Ecto neural progenitor cell (in vitro differentiated cells): ENCODE measurements at regions not wholly inside any gene's neighbourhood (a gene's known extent, or its start where the extent isn't known, plus 50 kb on each side); places are given as distances from the start of the nearest gene placed in this dataset.
"Not testable (repeated sequence)": the region's sequence is repeated elsewhere in the genome, so short reads cannot be mapped to it uniquely, and the experiment has no call there.

Source experiments
- DNase-seq: peaks from one replicate; pipeline ENCODE4 v3.0.0-alpha.2; 2018; ENCODE audit warnings: low spot score

- DNase-seq, result no peak
Measured at GRCh38 chr3:150242220-150242936, 165.7 kb upstream of the TSC22D2 start.

GRCh38 chr3:150240891-150241290, 167.2 kb upstream of the TSC22D2 start:
- no peak for DNase-seq

- no peak for DNase-seq
Measured at GRCh38 chr3:150239766-150240165, 168.3 kb upstream of the TSC22D2 start.

GRCh38 chr3:150238995-150239619, 169.0 kb upstream of the TSC22D2 start:
- no peak for DNase-seq

- no peak for DNase-seq
Measured at GRCh38 chr3:150238048-150238802, 169.9 kb upstream of the TSC22D2 start.

GRCh38 chr3:150237490-150237889, 170.6 kb upstream of the TSC22D2 start:
- DNase-seq, result no peak

- no peak for DNase-seq
Measured at GRCh38 chr3:150236316-150237082, 171.6 kb upstream of the TSC22D2 start.

GRCh38 chr3:150235799-150236198, 172.3 kb upstream of the TSC22D2 start:
- DNase-seq, result no peak

- DNase-seq, result no peak
Measured at GRCh38 chr3:150232992-150233451, 175.1 kb upstream of the TSC22D2 start.

GRCh38 chr3:150230037-150230436, 178.1 kb upstream of the TSC22D2 start:
- no peak for DNase-seq

- not testable (repeated sequence) for DNase-seq
Measured at GRCh38 chr3:150228626-150229025, 179.5 kb upstream of the TSC22D2 start.

GRCh38 chr3:150227839-150228238, 180.3 kb upstream of the TSC22D2 start:
- DNase-seq, result peak; percentile 79

GRCh38 chr3:150225986-150226385, 182.1 kb upstream of the TSC22D2 start:
- DNase-seq, result no peak

GRCh38 chr3:150223558-150223957, 184.5 kb upstream of the TSC22D2 start:
- DNase-seq, result no peak

- no peak for DNase-seq
Measured at GRCh38 chr3:150222691-150223489, 185.2 kb upstream of the TSC22D2 start.

- no peak for DNase-seq
Measured at GRCh38 chr3:150221904-150222523, 186.1 kb upstream of the TSC22D2 start.

GRCh38 chr3:150220799-150221198, 187.3 kb upstream of the TSC22D2 start:
- no peak for DNase-seq

GRCh38 chr3:150220041-150220440, 188.1 kb upstream of the TSC22D2 start:
- no peak for DNase-seq

GRCh38 chr3:150218841-150219240, 189.3 kb upstream of the TSC22D2 start:
- no peak for DNase-seq

GRCh38 chr3:150218236-150218635, 189.9 kb upstream of the TSC22D2 start:
- DNase-seq, result no peak

- no peak for DNase-seq
Measured at GRCh38 chr3:150217691-150218090, 190.4 kb upstream of the TSC22D2 start.
